Ecto neural progenitor cell (in vitro differentiated cells): ENCODE measurements at regions not wholly inside any gene's neighbourhood (a gene's known extent, or its start where the extent isn't known, plus 50 kb on each side); places are given as distances from the start of the nearest gene placed in this dataset.

Experiments
- DNase-seq: peaks from one replicate; pipeline ENCODE4 v3.0.0-alpha.2; 2018; ENCODE audit warnings: low spot score

DNA sequence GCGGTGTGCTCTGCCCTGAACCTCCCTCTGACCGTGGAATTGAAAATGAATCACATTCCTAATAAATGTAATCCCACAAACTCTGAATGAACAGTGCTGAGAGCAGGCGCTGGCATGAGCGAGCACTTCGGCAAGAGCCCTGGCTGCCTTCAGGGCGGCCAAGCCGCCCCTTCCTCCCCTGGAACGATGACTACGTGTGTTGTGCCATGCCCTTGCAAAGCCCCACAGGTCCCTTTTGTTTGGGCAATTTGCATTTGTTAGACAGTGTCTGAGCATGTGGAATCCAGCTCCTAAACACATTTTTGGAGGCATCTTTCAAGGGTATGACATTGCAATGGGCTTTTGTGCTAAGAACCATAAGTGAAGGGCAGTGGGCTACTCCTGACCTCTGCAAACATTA lies 95.6 kb upstream of the MKI67 start:
- no peak for DNase-seq

GRCh38 chr10:128222332-128222849 lies 96.2 kb upstream of the MKI67 start:
- no peak for DNase-seq

DNA sequence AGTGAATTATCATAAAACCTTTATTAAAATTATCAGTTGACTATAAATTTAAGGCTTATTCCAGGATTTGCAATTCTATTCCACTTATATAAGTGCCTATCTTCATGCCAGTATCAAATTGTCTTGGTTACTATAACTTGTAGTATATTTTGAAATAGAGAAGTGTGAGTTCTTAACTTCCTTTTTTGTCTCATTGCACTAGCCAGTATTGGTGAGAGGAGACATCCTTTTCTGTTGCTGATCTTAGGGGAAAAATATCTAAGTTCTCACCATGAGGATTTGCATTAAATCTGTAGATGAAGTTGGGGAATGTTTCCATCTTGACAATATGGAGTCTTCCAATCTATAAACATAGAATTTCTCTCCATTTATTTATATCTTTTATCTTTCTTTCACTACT lies 104.2 kb upstream of the MKI67 start:
- no peak for DNase-seq

- DNase-seq, result no peak
These were observed 107.2 kb upstream of the MKI67 start for GRCh38 chr10:128233422-128233821.

- DNase-seq, result no peak
These were observed 111.5 kb upstream of the MKI67 start for GRCh38 chr10:128237710-128238109.

GRCh38 chr10:128241023-128241422 lies 114.8 kb upstream of the MKI67 start:
- DNase-seq, result no peak

DNA sequence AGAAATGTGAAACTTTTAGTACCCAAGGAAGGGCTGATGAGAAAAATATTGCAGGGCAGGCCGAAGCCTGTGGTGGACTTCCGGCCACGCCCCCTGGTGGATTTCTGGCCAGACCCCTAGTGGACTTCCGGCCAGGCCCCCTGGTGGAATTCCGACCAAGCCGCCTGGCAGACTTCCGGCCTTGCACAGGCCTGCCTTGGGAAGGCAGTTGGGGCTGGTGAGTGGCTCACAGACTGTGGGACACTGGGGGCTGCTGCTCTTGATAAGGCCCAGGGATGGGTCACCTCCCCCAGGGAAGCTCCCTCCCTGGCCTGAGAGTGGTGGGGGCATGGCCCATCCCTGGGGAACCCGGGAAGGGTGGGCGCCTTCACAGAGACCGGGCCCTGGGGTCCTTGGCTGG lies 116.4 kb upstream of the MKI67 start:
- DNase-seq, result no peak

- no peak for DNase-seq
These were observed 118.8 kb upstream of the MKI67 start for GRCh38 chr10:128245026-128245425.

DNA sequence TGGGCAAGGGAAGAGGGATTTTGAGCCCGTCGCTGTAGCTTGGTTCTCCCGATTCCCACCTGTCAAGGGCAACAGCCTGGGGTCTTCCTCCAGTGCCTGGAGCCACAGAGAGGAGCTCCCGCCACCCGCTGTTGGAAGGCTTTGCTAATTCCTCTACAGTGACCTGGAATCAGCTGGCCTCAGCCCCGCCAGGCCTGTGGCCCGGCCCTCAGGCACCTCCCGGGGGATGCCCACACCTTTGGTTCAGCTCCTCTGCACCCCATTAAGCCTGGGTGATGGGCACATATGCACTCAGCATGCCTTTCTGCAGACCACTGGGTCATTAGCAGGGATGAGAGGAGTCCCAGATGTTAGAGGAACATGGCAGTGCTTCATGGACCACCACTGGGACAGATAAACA lies 121.4 kb upstream of the MKI67 start:
- no peak for DNase-seq

DNA sequence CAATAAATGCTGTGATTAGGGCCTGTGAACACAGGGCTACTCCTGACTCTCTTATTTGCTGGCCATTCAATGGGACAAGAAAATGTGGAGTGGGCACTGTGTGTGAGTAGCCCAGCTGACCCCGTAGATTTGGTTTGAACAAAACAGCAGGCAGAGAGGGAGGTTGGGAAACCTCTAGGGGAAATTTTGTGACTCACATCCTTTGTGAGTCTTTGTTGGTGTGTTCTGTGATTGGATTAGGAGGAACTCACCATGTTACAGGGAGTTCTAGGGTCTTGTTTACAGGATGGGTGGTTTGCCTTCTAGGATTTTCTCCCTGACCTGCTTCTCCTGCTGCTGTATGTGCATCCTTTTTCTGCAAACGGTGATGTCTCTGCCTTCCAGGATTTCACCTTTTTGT lies 128.3 kb upstream of the MKI67 start:
- DNase-seq, result no peak

DNA sequence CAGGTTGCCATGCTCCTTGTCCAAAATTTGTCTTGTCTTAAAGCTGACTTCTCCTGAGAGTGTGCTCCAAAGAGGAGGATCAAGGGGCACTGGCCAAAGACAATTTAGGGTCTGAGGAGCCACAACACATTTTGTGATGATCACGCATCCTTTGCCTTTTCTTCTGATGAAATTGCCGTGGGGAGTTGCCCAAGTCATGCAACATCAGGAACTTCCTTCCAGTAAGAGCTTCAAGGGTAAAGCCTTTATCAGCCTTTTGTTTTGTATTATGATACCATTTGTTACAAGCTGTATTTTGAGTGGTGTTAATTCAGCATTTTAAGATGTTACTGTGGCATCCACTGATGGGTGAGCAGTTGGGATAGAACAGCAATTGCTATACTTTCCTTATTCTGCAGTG lies 131.2 kb upstream of the MKI67 start:
- DNase-seq, result no peak

DNA sequence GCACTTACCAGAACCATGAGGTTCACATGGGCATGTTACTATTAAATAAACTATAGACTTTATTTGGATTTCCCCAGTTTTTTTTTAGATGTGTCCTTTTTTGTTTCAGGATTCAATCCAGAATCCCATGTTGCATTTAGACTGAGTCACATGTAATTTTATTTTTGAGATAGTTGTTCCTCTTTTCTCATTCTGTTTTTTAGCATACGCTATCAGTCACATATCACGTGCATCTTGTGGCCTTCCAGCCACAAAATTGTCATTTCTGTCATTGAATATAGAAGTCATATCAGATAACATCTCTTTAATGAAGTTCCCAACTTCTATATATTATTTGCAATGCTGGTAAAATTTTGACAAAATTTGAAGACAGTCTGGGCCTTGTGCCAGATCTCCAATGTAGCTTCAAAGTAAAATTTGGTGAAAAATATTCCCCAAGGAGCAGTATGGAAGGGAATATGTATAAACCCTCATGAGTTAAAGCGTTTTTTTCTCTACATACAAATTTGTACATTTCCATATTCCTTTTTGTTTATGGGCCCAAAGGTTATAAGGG lies 132.3 kb upstream of the MKI67 start:
- DNase-seq, result no peak

- peak; percentile 81 for DNase-seq
These were observed 137.9 kb upstream of the MKI67 start for GRCh38 chr10:128263891-128264688.

DNA sequence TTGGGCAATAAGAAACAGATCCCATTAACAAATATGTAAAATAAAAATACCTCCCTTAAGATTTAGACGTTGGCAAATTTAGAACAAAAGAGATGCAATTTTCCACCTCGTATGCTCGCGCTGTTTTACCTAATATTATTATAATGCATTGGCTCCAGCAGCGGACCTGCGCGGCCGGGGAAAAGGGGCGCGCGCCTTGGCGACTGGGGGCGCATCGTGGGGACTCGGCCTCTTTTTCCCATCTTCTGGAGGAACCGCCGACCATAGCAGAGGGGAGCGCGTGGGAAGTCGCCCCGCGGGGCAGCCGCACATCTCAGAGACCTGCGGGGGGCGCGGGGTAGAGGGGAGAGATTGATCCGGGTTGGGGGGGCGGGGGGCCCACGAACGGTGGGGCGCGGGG lies 139.4 kb upstream of the MKI67 start:
- DNase-seq, result no peak

DNA sequence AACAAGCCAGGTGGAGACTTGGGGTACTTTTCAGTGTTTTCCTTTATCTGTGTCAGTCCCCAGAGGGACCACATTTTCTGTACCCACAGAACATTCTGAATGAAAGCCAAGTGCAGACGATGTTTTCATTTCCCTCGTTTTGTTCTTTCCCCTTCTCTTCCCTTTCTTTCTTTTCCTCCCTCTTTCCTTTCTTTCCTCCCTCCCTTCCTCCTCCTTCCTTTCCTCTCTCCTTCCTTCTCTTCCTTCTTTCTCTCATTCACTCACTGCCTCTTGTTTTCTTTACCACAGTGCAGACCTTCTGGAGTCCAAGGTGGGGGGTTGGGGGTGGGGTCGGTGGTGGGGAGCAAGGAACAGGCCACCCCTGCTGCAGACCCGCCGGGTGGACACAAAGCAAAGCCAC lies 141.4 kb upstream of the MKI67 start:
- DNase-seq, result no peak

- DNase-seq, result peak; percentile 86
These were observed 141.9 kb upstream of the MKI67 start for GRCh38 chr10:128268015-128268722.

DNA sequence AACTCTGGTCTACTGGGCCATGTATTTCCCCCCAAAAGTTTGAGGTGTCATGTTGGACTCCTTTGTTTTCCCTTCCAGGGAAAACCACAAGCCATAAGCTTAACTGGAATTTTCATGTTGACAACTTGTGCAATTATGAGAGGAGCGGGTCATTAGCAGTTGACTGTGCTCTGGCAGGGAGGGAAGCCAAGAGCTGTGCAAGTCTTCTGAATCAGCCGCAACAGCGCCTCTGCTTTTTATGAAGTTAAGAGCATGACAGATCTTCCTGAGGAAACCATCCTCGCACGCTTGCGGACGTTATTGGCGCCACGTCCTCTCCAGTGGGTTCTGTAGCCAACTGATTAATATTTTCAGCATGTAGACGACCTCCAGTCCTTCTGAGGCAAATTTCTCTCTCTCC lies 148.7 kb upstream of the MKI67 start:
- no peak for DNase-seq

DNA sequence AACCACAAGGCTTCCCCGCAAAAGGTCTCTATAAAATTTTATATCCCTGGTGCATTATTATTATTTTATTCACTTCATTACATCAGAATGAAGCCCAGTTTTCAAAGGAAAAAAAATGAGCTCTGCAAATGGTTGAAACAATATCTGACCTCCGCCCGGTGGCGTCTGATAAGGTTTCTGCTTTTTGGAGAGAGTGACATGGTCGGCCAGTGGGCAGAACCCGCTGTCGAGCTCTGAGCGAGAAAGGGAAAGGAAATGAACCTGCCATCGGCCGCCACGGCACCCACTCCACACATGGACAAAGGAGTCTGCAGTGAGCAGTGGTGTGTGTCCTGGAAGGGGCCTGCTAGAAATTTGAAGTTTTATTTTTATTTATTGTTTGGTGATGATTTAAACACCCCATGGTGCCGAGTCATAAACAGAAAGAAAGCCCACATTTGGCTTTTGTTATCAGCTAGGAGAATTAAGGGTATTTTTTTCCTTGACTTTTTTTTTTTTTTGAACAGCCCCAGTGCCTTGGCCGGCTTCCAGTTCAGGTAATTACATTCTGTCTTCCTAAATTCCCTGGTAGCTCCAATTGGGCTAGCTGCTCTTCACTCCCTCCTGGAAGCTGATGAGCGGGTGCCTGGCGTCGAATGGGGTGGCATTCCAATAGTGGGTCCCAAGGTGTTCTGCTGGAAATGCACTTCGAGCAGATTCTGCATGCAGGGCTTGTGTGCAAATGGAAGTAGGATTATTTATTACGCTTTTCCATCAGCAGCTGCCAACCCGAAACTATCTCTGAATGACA lies 149.4 kb upstream of the MKI67 start:
- DNase-seq, result no peak

DNA sequence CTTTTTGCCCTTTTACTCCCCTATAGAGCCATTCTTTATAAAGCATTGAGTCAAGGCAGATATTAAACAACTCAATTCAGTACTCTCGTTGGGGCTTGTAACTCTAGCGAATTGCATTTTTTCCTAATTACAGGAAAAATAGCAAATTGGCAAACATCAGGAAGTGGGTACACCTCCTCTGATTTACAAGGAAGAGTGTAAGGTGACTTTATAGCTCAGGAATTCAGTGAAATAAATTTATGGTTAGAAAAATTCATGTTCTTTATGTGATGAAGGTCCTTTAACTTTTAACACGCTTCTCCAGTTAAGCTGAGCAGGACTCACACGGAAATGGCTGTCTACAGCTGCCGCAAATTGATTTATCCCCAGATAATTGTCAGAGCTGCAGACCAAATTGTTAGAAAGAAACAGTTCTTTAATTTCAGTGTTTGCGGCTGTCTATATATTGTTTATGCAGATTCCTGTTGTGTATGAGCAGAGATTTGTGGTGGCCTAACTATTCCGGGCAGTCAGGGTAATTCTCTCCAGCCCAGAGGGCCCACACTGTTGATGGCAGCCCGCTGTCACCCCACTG lies 151.1 kb upstream of the MKI67 start:
- DNase-seq, result no peak

- no peak for DNase-seq
These were observed 152.1 kb upstream of the MKI67 start for GRCh38 chr10:128278362-128278761.

DNA sequence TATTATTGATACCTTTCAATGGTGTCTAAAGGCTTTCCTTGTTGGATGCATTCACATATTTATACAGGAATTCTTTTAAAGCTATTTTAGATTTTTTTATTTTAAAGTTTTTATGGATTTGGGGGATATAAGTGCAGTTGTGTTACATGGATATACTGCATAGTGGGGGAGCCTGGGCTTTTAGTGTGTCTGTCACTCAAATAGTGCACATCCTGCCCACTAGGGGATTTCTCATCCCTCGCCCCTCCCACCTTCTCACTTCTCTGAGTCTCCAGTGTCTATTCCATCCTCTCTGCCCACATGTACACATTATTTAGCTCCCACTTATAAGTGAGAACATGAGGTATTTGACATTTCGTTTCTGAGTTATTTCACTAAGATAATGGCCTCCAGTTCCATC lies 154.0 kb upstream of the MKI67 start:
- no peak for DNase-seq

DNA sequence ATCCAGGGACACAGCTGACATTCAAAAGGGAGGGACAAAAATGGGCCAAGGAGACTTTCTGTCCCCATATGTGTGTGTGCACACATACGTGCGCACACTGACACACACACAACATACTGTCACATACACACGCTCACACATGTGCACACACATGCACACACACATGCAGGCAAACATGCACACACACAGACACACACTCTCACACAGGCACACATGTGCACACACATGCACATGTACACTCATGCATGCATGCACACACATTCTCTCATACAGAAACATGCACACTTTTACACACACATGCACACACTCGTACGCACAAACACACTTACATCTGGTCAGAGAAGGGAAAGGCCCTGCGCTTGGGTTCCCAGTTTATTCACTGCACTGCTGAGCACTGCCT lies 155.1 kb upstream of the MKI67 start:
- no peak for DNase-seq
